HUES64 (cell line): ENCODE measurements at regions not wholly inside any gene's neighbourhood (a gene's known extent, or its start where the extent isn't known, plus 50 kb on each side); places are given as distances from the start of the nearest gene placed in this dataset.

Experiments used
- H3K27ac ChIP-seq: 2 replicates; pipeline ENCODE4 v1.7.0; 2013; ENCODE audit warnings: low read depth, low read length, inconsistent platforms
- H3K27me3 ChIP-seq: 2 replicates; pipeline ENCODE4 v1.6.1; 2013; ENCODE audit warnings: mild to moderate bottlenecking, low read length; ENCODE audit not compliant: insufficient read depth
- H3K36me3 ChIP-seq: 2 replicates; pipeline ENCODE4 v1.6.1; 2013; ENCODE audit warnings: mild to moderate bottlenecking, low read length; ENCODE audit not compliant: insufficient read depth
- H3K4me1 ChIP-seq: 2 replicates; pipeline ENCODE4 v1.6.1; 2013; ENCODE audit warnings: mild to moderate bottlenecking, low read length, moderate library complexity; ENCODE audit not compliant: insufficient read depth
- H3K4me3 ChIP-seq: 2 replicates; pipeline ENCODE4 v1.5.1; 2013; ENCODE audit warnings: mild to moderate bottlenecking, low read length, moderate library complexity
- H3K9ac ChIP-seq: 2 replicates; pipeline ENCODE4 v1.6.1; 2013; ENCODE audit warnings: mild to moderate bottlenecking, low read depth, low read length
- H3K9me3 ChIP-seq: 2 replicates; pipeline ENCODE4 v1.6.1; 2013; ENCODE audit warnings: low read depth, low read length; ENCODE audit not compliant: insufficient read depth
- WGBS: fragments of 150-250, 120-280 bp; methylation state at CpG from one replicate; pipeline ENCODE4 v1.1.7; 2013; ENCODE audit warnings: missing lambda C conversion rate; 5-methylcytosine and 5-hydroxymethylcytosine counted together

GRCh38 chr2:121120991-121121390, 164.0 kb downstream of the TFCP2L1 start:
- H3K9me3 ChIP-seq = no peaks in the 10 kb centered on the region
- H3K27me3 ChIP-seq = no peaks in the 10 kb centered on the region
- 87% methylated on average over 8 of the region's 8 CpGs for WGBS
- H3K27ac ChIP-seq = no peak overlapping the region
- no peak overlapping the region for H3K4me3 ChIP-seq
- no peak overlapping the region for H3K9ac ChIP-seq
- no peaks in the 10 kb centered on the region for H3K4me1 ChIP-seq
- H3K36me3 ChIP-seq = no peaks in the 10 kb centered on the region

DNA sequence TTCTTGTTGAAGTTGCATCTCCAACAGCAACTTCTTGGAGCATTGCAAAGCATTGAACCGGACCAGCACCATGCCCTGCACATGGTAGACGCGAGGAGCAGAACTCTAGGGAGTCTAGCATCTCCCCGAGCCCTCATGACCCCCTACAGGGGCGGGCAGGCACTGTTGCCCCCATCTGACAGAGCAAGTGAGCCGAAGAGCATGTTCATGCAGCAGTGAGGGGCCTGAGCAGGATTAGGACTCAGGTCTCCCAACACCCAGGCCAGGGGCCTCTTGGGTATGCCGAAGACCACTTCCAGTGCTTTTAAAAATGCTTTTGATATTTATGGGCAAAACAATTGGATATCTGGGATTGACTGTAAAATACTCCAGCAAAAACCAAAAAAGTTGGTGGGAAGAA, 163.3 kb downstream of the TFCP2L1 start:
- 92% methylated on average over 7 of the region's 7 CpGs for WGBS
- H3K4me3 ChIP-seq = no peak overlapping the region

GRCh38 chr2:121123268-121123667, 161.7 kb downstream of the TFCP2L1 start:
- Histone ChIP-seq H3K36me3 (no peaks in the 10 kb centered on the region), H3K9me3 (no peaks in the 10 kb centered on the region), H3K27me3 (no peaks in the 10 kb centered on the region), H3K27ac (no peak overlapping the region), H3K4me1 (no peaks in the 10 kb centered on the region), H3K9ac (no peak overlapping the region), H3K4me3 (no peak overlapping the region)
- WGBS = 93% methylated on average over 10 of the region's 10 CpGs

More for the DNA sequence above, 163.3 kb downstream of the TFCP2L1 start:
- no peaks in the 10 kb centered on the region for H3K36me3 ChIP-seq
- no peaks in the 10 kb centered on the region for H3K4me1 ChIP-seq
- no peak overlapping the region for H3K27ac ChIP-seq
- no peaks in the 10 kb centered on the region for H3K9me3 ChIP-seq
- no peaks in the 10 kb centered on the region for H3K27me3 ChIP-seq
- H3K9ac ChIP-seq = no peak overlapping the region

- no peaks in the 10 kb centered on the region for H3K4me1 ChIP-seq
- no peak overlapping the region for H3K9ac ChIP-seq
- no peaks in the 10 kb centered on the region for H3K36me3 ChIP-seq
- H3K4me3 ChIP-seq = no peak overlapping the region
- no peaks in the 10 kb centered on the region for H3K27me3 ChIP-seq
- H3K27ac ChIP-seq = no peak overlapping the region
- no peaks in the 10 kb centered on the region for H3K9me3 ChIP-seq
Measured at GRCh38 chr2:121124330-121124729, 160.7 kb downstream of the TFCP2L1 start.

GRCh38 chr2:121125350-121125749, 159.7 kb downstream of the TFCP2L1 start:
- no peak overlapping the region for H3K4me3 ChIP-seq
- no peak overlapping the region for H3K27ac ChIP-seq
- H3K9me3 ChIP-seq = no peaks in the 10 kb centered on the region
- no peaks in the 10 kb centered on the region for H3K27me3 ChIP-seq
- no peak overlapping the region for H3K9ac ChIP-seq
- WGBS = 80% methylated on average over 1 of the region's 1 CpG
- no peaks in the 10 kb centered on the region for H3K36me3 ChIP-seq
- H3K4me1 ChIP-seq = no peaks in the 10 kb centered on the region

DNA sequence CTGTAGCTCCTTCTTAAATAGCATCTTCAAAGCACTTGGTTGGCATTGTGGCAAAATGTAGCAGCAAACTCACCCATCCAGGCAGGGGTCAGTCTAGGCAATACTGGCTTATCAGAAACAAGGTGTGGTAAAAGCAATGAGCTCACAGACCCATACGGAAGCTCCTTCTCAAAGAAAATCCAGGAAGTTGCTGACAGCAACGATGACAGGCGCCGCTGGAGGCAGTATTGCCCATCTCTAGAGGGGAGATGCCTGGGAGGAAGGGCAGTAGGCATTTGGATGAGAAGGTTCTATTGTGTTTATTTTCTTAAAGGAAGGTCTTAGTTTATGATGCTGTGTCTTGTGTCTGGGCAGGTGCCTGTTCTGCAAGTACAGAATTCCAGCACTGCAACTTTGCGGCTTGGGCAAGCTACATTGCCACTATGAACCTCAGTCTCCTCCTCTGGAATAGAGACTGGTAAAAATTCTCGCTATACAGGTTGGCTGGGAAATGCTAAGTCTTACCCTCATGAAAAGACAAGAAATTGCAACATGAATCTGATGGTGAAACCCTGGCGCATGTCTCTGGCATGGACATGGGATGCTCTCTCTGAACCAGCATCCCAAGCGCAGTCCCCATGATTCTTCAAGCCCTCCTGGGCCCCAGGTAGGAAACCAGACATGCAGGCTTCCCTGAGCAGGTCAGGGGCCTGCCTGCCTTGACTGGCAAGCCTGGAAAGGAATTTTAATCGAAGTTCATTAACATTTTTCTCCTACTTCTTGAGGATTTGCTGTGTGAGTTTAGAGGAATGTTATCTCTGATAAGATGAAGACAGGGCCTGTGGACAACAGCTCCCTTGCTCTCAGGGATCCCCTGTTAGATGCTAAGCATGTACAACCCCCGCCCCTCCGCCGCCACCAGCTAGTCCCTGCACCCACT, 156.0 kb downstream of the TFCP2L1 start:
- Histone ChIP-seq H3K9ac (no peak overlapping the region), H3K9me3 (no peaks in the 10 kb centered on the region), H3K27ac (no peak overlapping the region), H3K27me3 (no peaks in the 10 kb centered on the region), H3K4me3 (no peak overlapping the region), H3K4me1 (peaks cover 18% of the 10 kb centered on the region), H3K36me3 (no peaks in the 10 kb centered on the region)
- WGBS = 62% methylated on average over 12 of the region's 12 CpGs

DNA sequence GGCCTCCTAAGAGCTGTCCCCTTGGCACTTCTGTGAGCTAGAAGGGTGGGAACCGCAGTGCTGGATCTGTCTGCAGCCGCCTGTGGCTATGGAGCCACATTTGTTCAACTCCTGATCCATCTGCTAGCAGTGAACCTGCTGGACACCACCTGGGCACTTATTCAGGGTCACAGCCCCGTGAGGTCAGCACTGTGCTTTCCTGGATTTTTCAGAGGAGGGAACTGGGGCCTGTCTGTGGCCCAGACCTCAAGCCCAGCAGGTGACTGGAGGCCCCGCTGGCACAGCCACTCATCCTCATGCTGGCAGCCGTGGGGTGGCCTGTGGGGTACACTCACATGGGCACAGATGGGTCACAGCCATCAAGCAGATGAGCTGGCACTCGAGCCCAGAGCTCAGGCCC, 155.3 kb downstream of the TFCP2L1 start:
- Histone ChIP-seq H3K9ac (no peak overlapping the region), H3K4me1 (peaks cover 18% of the 10 kb centered on the region), H3K9me3 (no peaks in the 10 kb centered on the region), H3K36me3 (no peaks in the 10 kb centered on the region), H3K27ac (no peak overlapping the region), H3K4me3 (no peak overlapping the region), H3K27me3 (no peaks in the 10 kb centered on the region)
- WGBS = 92% methylated on average over 6 of the region's 6 CpGs

DNA sequence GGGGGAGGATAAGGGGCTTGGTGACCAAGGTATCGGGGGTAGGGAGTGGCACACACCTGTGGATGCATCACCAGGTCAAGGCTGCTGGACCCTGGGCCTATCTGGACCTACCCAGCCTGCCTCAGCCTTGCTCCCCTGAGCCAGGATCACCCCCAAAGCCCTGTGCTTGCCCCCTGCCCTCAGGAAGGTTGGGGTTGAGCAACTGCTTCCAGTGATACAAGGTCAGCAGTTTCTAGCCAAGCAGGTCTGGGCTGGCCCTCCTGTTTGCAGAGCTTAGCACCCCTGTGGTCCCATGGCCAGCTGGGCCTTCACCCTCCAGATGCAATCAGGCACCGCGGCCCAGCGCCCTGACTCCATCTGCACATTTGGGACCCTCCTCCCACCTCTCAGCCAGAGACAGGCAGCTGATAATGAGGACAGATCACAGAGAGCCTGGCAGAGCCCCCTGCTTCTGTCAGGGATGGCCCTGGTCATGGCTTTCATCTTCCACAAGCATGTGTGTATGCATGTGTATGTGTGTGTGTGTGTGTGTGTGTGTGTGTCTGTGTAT, 154.6 kb downstream of the TFCP2L1 start:
- Histone ChIP-seq H3K9me3 (no peaks in the 10 kb centered on the region), H3K9ac (no peak overlapping the region), H3K4me1 (peaks cover 18% of the 10 kb centered on the region), H3K27me3 (no peaks in the 10 kb centered on the region), H3K27ac (no peak overlapping the region), H3K36me3 (no peaks in the 10 kb centered on the region), H3K4me3 (no peak overlapping the region)
- 88% methylated on average over 4 of the region's 4 CpGs for WGBS

DNA sequence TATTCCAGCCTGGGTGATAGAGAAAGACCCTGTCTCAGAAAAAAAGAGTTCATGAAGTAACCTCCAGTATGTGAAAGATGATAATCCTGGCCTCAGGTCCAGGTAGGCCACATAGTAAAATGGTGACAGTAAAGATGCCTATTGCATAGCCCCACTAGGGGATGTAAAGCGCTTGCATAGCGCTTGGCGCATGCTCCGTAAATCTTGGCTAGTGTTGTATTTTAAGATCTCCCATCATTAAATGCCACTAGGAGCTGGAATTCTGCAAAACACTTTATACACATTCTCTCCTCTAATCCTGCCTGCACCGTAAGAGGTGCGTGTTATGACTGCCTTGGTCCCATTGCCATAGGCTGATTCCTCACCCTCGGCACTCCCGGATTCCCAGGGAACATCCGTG, 153.6 kb downstream of the TFCP2L1 start:
- Histone ChIP-seq H3K27me3 (no peaks in the 10 kb centered on the region), H3K9ac (no peak overlapping the region), H3K27ac (no peak overlapping the region), H3K9me3 (peaks cover 2% of the 10 kb centered on the region; the same call in 1 of the 2 replicates), H3K36me3 (no peaks in the 10 kb centered on the region), H3K4me3 (no peak overlapping the region), H3K4me1 (peaks cover 18% of the 10 kb centered on the region)
- WGBS = 84% methylated on average over 9 of the region's 9 CpGs

DNA sequence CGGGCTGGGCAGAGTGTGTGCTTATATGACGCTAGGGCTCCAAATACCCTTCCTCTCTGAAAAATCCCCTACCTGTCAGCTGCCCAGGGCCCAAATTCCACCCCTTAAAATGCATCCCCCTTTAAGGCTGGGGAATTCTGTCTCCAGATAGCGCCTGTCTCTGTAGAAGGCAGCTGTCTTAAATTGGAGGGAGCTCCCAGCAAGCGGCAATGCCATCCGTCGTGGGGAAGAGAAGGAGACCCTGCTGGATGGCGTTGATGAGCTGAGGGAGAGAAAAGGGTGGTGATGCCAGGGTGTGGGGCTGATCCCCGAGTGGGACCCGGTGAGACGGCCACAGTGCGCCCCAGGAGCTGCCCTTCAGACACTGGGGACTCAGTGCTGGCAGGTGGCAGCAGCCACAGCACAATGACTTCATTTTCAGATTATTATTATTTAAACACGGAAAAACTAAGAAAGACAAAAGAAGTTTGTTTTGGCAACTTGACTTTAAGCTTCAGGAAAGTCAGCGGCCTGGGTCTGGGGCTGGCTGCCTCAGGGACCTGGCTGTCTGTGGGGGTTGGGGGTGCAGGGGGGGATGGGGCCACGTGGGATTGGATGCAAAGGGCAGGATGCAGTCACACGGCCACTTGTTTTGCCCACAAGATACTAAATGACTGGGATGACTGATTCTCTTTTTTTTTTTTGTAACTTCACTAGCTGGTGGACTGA, 152.8 kb downstream of the TFCP2L1 start:
- Histone ChIP-seq H3K4me3 (no peak overlapping the region), H3K9me3 (peaks cover 2% of the 10 kb centered on the region; the same call in 1 of the 2 replicates), H3K27ac (no peak overlapping the region; the same call in 1 of the 2 replicates), H3K4me1 (peaks cover 18% of the 10 kb centered on the region), H3K27me3 (no peaks in the 10 kb centered on the region), H3K36me3 (no peaks in the 10 kb centered on the region), H3K9ac (no peak overlapping the region)
- WGBS = 43% methylated on average over 15 of the region's 15 CpGs

DNA sequence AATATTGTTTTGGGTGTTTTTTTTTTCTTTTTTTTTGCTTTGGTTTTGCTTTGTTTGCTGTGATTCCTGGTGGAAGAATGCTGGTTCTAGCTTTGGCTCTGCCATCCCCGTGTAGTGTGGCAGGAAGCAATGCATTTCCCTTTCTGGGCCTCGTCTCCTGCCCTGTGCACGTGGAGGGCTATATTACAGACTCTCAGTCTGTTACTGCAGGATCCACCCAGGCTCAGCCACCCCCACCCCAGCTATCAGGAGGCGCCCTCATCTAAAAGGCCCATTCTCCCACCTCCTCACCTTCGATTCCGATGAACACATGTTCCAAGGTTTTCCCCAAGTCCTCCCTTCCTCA, 152.3 kb downstream of the TFCP2L1 start:
- H3K36me3 ChIP-seq = no peaks in the 10 kb centered on the region
- no peaks in the 10 kb centered on the region for H3K27me3 ChIP-seq
- H3K4me1 ChIP-seq = peaks cover 18% of the 10 kb centered on the region
- peaks cover 2% of the 10 kb centered on the region; the same call in 1 of the 2 replicates for H3K9me3 ChIP-seq
- H3K4me3 ChIP-seq = no peak overlapping the region
- H3K9ac ChIP-seq = no peak overlapping the region
- WGBS = 62% methylated on average over 6 of the region's 6 CpGs
- H3K27ac ChIP-seq = no peak overlapping the region
